Upper lobe of left lung (tissue), 6 donors: ENCODE measurements at regions not wholly inside any gene's neighbourhood (a gene's known extent, or its start where the extent isn't known, plus 50 kb on each side); places are given as distances from the start of the nearest gene placed in this dataset.

Source experiments
- ATAC-seq, 2 donors: fragments of 200-7000 bp; cut with Tn5 transposase; one replicate each; pipeline ENCODE4 v1.9.1; 2022; ENCODE audit warnings: mild to moderate bottlenecking in 2 of 2, moderate library complexity in 2 of 2; ENCODE audit not compliant: low FRiP score in 2 of 2
- DNase-seq, 2 donors: peaks; one replicate each; pipeline ENCODE4 v3.0.0-alpha.2; 2019 to 2020
- H3K27ac ChIP-seq, 4 donors: fragments of 200-600 bp; sonication (generic); one replicate each; pipeline ENCODE4 v1.5.1; 2016 to 2019
- H3K27me3 ChIP-seq, 4 donors: fragments of 200-600 bp; sonication (generic); one replicate each; pipeline ENCODE4 v1.5.1; 2017 to 2019
- H3K36me3 ChIP-seq, 4 donors: fragments of 200-600 bp; sonication (generic); one replicate each; pipeline ENCODE4 v1.5.1; 2016 to 2019
- H3K4me1 ChIP-seq, 4 donors: fragments of 200-600 bp; sonication (generic); one replicate each; pipeline ENCODE4 v1.5.1; 2018 to 2019
- H3K4me3 ChIP-seq, 4 donors: fragments of 200-600 bp; sonication (generic); one replicate each; pipeline ENCODE4 v1.5.1; 2017 to 2019; ENCODE audit warnings: mild to moderate bottlenecking in 2 of 4, moderate library complexity in 1 of 4
- H3K9me3 ChIP-seq, 4 donors: fragments of 200-600 bp; sonication (generic); one replicate each; pipeline ENCODE4 v1.5.1; 2018 to 2019
- EP300 ChIP-seq, 4 donors: sonication (generic); formaldehyde crosslinking; IDR thresholded peaks; one replicate each; pipeline ENCODE4 v1.5.1; 2017; ENCODE audit warnings: antibody characterized with exemption in 4 of 4, control low read depth in 2 of 4
- POLR2A ChIP-seq, 4 donors: fragments of 450-650 bp; IDR thresholded peaks; one replicate each; pipeline ENCODE4 v1.5.1; 2016 to 2017; ENCODE audit warnings: antibody characterized with exemption in 4 of 4, mild to moderate bottlenecking in 2 of 4
- POLR2AphosphoS5 ChIP-seq, 2 donors: sonication (generic); formaldehyde crosslinking; IDR thresholded peaks; one replicate each; pipeline ENCODE4 v1.5.1; 2017; ENCODE audit warnings: antibody characterized with exemption in 2 of 2
- WGBS, 2 donors: methylation state at CpG; one replicate each; pipeline ENCODE4 v1.1.5; 2017 to 2018; 5-methylcytosine and 5-hydroxymethylcytosine counted together
- TF ChIP-seq, protein P1 (sequence below), 6 experiments: fragments of 450-650 bp in 4 of 6; fragments of 200-600 bp in 2 of 6; sonication (generic) in 2 of 6; IDR thresholded peaks; one replicate each; pipeline ENCODE4 v1.5.1; 2016 to 2019; ENCODE audit warnings: antibody characterized with exemption in 6 of 6
- donor health status: DM: no; HTN: no; CAD: no; lungs with moderate emphysema.
- donor health status: DM: no; HTN: yes; CAD: no; lungs with severe emphysema.

DNA sequence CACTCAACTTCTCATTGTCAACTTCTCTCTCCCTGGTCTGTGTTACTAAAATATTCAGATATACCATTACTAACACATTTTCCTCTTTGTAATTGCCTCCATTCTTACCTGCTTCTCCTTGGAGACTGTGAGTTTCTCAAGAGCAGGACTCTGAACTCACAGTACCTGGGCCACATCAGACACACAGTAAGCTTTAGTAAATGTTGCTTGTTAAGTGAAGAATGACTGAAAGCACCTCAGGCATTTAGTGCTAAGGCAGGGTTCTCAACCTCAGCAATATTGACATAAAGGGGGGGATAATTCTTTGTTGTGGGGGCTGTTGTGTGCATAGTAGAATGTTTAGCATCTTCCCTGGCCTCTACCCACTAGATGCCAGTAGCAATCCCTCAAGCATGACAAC lies 72.0 kb upstream of the RAB11FIP2 start:
- Histone ChIP-seq H3K4me3 (no peak overlapping the region), H3K27me3 (no peaks in the 10 kb centered on the region), H3K27ac (no peak overlapping the region), H3K4me1 (no peaks in the 10 kb centered on the region), H3K36me3 (no peaks in the 10 kb centered on the region), H3K9me3 (no peaks in the 10 kb centered on the region)
- DNase-seq (no peak), ATAC-seq (no peak)
- TF ChIP-seq, protein P1, sequence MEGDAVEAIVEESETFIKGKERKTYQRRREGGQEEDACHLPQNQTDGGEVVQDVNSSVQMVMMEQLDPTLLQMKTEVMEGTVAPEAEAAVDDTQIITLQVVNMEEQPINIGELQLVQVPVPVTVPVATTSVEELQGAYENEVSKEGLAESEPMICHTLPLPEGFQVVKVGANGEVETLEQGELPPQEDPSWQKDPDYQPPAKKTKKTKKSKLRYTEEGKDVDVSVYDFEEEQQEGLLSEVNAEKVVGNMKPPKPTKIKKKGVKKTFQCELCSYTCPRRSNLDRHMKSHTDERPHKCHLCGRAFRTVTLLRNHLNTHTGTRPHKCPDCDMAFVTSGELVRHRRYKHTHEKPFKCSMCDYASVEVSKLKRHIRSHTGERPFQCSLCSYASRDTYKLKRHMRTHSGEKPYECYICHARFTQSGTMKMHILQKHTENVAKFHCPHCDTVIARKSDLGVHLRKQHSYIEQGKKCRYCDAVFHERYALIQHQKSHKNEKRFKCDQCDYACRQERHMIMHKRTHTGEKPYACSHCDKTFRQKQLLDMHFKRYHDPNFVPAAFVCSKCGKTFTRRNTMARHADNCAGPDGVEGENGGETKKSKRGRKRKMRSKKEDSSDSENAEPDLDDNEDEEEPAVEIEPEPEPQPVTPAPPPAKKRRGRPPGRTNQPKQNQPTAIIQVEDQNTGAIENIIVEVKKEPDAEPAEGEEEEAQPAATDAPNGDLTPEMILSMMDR (IDR thresholded peaks at IDR 0.05), result no peak
- TF ChIP-seq POLR2A (IDR thresholded peaks at IDR 0.05) (no peak), EP300 (IDR thresholded peaks at IDR 0.05) (no peak), POLR2AphosphoS5 (IDR thresholded peaks at IDR 0.05) (no peak)

DNA sequence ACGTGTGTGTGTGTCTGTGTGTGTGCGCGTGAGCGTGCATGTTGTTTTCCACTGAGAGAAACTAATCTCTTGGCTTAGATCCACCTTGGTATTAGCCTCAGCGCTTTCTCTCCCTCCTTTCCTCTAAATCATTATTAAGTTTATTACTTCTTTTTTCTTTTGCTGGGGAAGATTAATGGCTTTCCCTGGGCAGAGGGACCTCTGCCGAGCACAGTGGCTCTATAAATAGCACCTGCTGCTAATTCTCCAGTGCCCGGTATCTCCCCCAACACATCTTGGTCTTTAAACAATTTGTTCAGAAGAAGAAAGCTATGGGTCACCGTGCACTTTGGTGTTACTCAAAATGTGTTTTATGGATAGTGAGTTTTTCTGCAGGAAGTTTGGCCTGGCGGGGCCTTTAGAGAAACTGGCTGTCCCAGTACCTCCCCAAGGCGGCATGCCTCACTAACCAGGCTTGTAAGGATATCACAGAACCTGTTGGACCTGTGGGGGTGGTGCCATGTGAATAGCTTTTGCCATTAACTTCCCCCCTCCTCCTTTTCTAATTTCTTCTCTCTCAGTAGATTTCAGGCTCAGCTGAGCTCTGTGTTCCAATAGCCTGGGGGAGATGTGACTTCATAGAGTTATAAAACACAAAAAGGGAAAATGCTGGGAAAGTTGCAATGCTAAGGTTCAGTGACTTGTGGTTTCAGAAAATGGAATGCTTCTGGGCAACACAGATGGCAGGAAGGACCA lies 70.1 kb upstream of the RAB11FIP2 start:
- Histone ChIP-seq H3K4me3 (no peak overlapping the region), H3K9me3 (no peaks in the 10 kb centered on the region), H3K27me3 (no peaks in the 10 kb centered on the region), H3K27ac (no peak overlapping the region), H3K4me1 (no peaks in the 10 kb centered on the region), H3K36me3 (no peaks in the 10 kb centered on the region)
- WGBS, 2 donors, result 69 to 72% methylated on average over 10 of the region's 10 CpGs
- DNase-seq, result no peak
- no peak for ATAC-seq
- TF ChIP-seq, protein P1 (IDR thresholded peaks at IDR 0.05), result no peak
- TF ChIP-seq POLR2AphosphoS5 (IDR thresholded peaks at IDR 0.05) (no peak), POLR2A (IDR thresholded peaks at IDR 0.05) (no peak), EP300 (IDR thresholded peaks at IDR 0.05) (no peak)

DNA sequence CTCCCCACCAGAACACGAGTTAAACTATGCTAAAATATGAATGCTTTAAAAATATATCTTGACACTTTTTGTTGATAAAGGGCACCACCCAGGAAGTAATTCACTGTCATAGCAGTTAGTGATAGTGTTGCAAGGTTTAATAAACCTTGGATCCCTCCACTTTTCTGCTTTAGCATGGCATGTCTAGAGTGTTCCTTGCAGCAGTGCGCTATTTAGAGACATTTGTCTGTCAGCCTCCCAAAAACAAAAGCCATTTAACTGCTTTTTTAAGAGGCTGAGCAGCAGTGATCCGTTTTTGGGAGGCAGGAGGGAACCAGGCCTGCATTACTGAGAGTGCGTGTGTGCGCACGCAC lies 69.6 kb upstream of the RAB11FIP2 start:
- H3K4me3 ChIP-seq, result no peak overlapping the region
- no peak for TF ChIP-seq POLR2A (IDR thresholded peaks at IDR 0.05)
- TF ChIP-seq POLR2AphosphoS5 (IDR thresholded peaks at IDR 0.05), result no peak
- H3K27ac ChIP-seq, result no peak overlapping the region
- no peaks in the 10 kb centered on the region for H3K9me3 ChIP-seq
- H3K36me3 ChIP-seq, result no peaks in the 10 kb centered on the region
- H3K27me3 ChIP-seq, result no peaks in the 10 kb centered on the region
- WGBS, 2 donors, result 63 to 74% methylated on average over 6 of the region's 6 CpGs
- ATAC-seq (no peak), DNase-seq (peak in 1 of 2 donors; percentile 20)
- no peaks in the 10 kb centered on the region for H3K4me1 ChIP-seq

DNA sequence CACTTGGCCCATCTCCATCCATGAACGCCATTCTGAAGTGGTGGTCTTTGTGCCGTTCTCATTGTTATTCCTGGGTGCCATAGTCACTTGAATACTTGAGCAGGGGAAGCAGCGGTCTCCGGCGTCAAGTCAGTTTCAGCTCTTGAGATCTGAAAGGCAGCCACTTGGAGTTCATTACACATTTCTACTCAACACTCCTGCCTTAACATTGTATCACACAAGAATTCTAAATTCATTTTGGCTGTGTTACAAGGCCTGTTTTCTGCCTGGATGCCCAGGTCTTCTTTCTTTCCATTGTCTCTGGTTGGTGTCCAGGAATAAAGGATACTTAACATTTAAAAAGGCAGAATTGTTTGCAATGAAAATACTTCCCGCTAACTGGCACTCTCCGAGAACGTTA lies 69.0 kb upstream of the RAB11FIP2 start:
- DNase-seq (no peak), ATAC-seq (no peak)
- TF ChIP-seq EP300 (IDR thresholded peaks at IDR 0.05) (no peak), POLR2A (IDR thresholded peaks at IDR 0.05) (no peak), POLR2AphosphoS5 (IDR thresholded peaks at IDR 0.05) (no peak)
- TF ChIP-seq, protein P1 (IDR thresholded peaks at IDR 0.05), result no peak
- 69 to 74% methylated on average over 8 of the region's 8 CpGs for WGBS, 2 donors
- no peak overlapping the region for H3K27ac ChIP-seq
- no peaks in the 10 kb centered on the region for H3K27me3 ChIP-seq
- no peak overlapping the region for H3K4me3 ChIP-seq
- no peaks in the 10 kb centered on the region for H3K4me1 ChIP-seq
- no peaks in the 10 kb centered on the region for H3K9me3 ChIP-seq
- no peaks in the 10 kb centered on the region for H3K36me3 ChIP-seq

DNA sequence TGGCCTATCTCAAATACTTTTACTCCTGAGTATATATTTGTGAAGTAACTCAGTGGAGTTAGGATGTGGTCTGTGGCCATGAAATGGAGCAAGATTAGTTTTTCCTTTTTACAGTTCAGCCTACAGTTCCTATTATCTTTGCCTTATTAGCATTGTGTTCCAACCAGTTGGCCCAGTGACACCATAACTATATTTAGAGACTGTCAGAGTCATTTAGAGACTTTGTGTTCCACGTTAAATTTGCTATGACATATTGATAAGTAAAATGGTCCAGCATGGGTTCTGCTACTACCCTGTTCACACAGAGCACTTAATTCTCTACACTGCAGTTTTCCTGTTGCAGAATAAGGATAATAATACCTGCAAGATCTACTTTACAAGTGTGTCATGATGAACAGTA lies 68.3 kb upstream of the RAB11FIP2 start:
- no peak overlapping the region for H3K4me3 ChIP-seq
- no peaks in the 10 kb centered on the region for H3K9me3 ChIP-seq
- WGBS, 2 donors, result 66 to 68% methylated on average over 1 of the region's 1 CpG
- TF ChIP-seq EP300 (IDR thresholded peaks at IDR 0.05) (no peak), POLR2AphosphoS5 (IDR thresholded peaks at IDR 0.05) (no peak), POLR2A (IDR thresholded peaks at IDR 0.05) (no peak)
- TF ChIP-seq, protein P1 (IDR thresholded peaks at IDR 0.05), result no peak
- no peaks in the 10 kb centered on the region for H3K27me3 ChIP-seq
- DNase-seq, result no peak
- H3K36me3 ChIP-seq, result no peaks in the 10 kb centered on the region
- no peak overlapping the region for H3K27ac ChIP-seq
- H3K4me1 ChIP-seq, result no peaks in the 10 kb centered on the region
- no peak for ATAC-seq
